ENCODE measurements at regions not wholly inside any gene's neighbourhood (a gene's known extent, or its start where the extent isn't known, plus 50 kb on each side); places are given as distances from the start of the nearest gene placed in this dataset.

- ATAC-seq (no peak), DNase-seq (no peak)
- ChIA-PET POLR2A (no interaction called here), CTCF (no interaction called here)
- Mint-ChIP-seq H3K4me3 (no peak overlapping the region), H3K4me1 (no peaks in the 10 kb centered on the region), H3K9me3 (peaks cover 0 to 5% (median 0%) of the 10 kb centered on the region in 11 donors), H3K27ac (no peak overlapping the region), H3K27me3 (peaks cover 5 to 41% (median 28%) of the 10 kb centered on the region in 5 donors), H3K36me3 (no peaks in the 10 kb centered on the region)
- no peaks in the 10 kb centered on the region for H3K27me3 ChIP-seq (ENCODE audit: control insufficient read depth in 2 of 2, insufficient read depth in 2 of 2, low read length in 2 of 2)
- H3K27ac ChIP-seq (ENCODE audit: low read depth, low read length) = no peak overlapping the region
- no peaks in the 10 kb centered on the region for H3K9me3 ChIP-seq (ENCODE audit: control insufficient read depth in 2 of 3, low read length in 3 of 3)
- H3K36me3 ChIP-seq (ENCODE audit: control insufficient read depth in 2 of 3, insufficient read depth in 3 of 3, low read length in 3 of 3) = no peaks in the 10 kb centered on the region
- H3K4me1 ChIP-seq (ENCODE audit: control insufficient read depth in 2 of 2, insufficient read depth in 2 of 2, low read length in 2 of 2) = no peaks in the 10 kb centered on the region
- no peak overlapping the region for H3K4me3 ChIP-seq (ENCODE audit: low read length)
- intact Hi-C loops (cut with micrococcal nuclease) = no loop called here
These were observed 237.3 kb downstream of the DRD1 start for GRCh38 chr5:175206669-175207068.

GRCh38 chr5:175202463-175203068, 241.4 kb downstream of the DRD1 start:
- POLR2A ChIA-PET = no interaction called here
- H3K27me3 Mint-ChIP-seq = peaks cover 7 to 28% (median 19%) of the 10 kb centered on the region in 5 donors
- H3K4me1 ChIP-seq (ENCODE audit: control insufficient read depth in 2 of 2, insufficient read depth in 2 of 2, low read length in 2 of 2) = no peaks in the 10 kb centered on the region

DNA sequence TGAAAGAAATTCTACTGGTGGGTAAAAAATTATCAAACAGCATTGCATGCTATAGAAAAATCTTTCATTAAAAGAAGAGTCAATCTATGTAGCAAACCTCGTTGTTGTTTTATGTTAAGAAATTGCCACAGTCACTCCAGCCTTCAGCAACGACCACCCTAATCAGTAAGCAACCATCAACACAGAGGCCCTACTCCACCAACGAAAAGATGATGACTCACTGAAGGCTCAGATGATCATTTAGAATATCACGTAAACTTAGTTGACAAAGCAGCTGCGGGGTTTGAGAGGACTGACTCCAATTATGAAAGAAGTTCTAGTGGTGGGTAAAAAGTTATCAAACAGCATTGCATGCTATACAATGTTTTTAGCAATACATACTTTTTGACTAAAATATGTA, 242.6 kb downstream of the DRD1 start:
- no peak overlapping the region for H3K4me3 Mint-ChIP-seq
- POLR2A ChIA-PET = interaction anchor here (0.6 kb wide), 1 partner anchor 1583 kb away, joined by 3 read pairs; no protein-coding TSS in a partner anchor
- no peaks in the 10 kb centered on the region for H3K36me3 Mint-ChIP-seq
- no peak overlapping the region for H3K4me3 ChIP-seq (ENCODE audit: low read length)
- H3K27ac Mint-ChIP-seq = no peak overlapping the region
- H3K36me3 ChIP-seq (ENCODE audit: control insufficient read depth in 2 of 3, insufficient read depth in 3 of 3, low read length in 3 of 3) = no peaks in the 10 kb centered on the region
- H3K4me1 ChIP-seq (ENCODE audit: control insufficient read depth in 2 of 2, insufficient read depth in 2 of 2, low read length in 2 of 2) = no peaks in the 10 kb centered on the region
- ATAC-seq (no peak), DNase-seq (no peak)
- intact Hi-C loops (cut with micrococcal nuclease) = no loop called here
- no peak overlapping the region for H3K27ac ChIP-seq (ENCODE audit: low read depth, low read length)
- H3K4me1 Mint-ChIP-seq = peaks cover 0 to 6% (median 0%) of the 10 kb centered on the region in 7 donors
- peaks cover 0 to 2% (median 0%) of the 10 kb centered on the region in 11 donors for H3K9me3 Mint-ChIP-seq
- CTCF ChIA-PET = no interaction called here
- peaks cover 7 to 29% (median 13%) of the 10 kb centered on the region in 5 donors for H3K27me3 Mint-ChIP-seq
- no peaks in the 10 kb centered on the region for H3K27me3 ChIP-seq (ENCODE audit: control insufficient read depth in 2 of 2, insufficient read depth in 2 of 2, low read length in 2 of 2)
- H3K9me3 ChIP-seq (ENCODE audit: control insufficient read depth in 2 of 3, low read length in 3 of 3) = no peaks in the 10 kb centered on the region

More at GRCh38 chr5:175202463-175203068, 241.4 kb downstream of the DRD1 start:
- CTCF ChIA-PET = no interaction called here
- no peak overlapping the region for H3K4me3 ChIP-seq (ENCODE audit: low read length)
- Mint-ChIP-seq H3K4me1 (peaks cover 0 to 4% (median 0%) of the 10 kb centered on the region in 7 donors), H3K9me3 (peaks cover 0 to 2% (median 0%) of the 10 kb centered on the region in 11 donors), H3K4me3 (no peak overlapping the region), H3K36me3 (no peaks in the 10 kb centered on the region), H3K27ac (no peak overlapping the region)
- H3K9me3 ChIP-seq (ENCODE audit: control insufficient read depth in 2 of 3, low read length in 3 of 3) = no peaks in the 10 kb centered on the region
- intact Hi-C loops (cut with micrococcal nuclease) = no loop called here
- no peak for ATAC-seq
- H3K27ac ChIP-seq (ENCODE audit: low read depth, low read length) = no peak overlapping the region
- no peak for DNase-seq
- H3K27me3 ChIP-seq (ENCODE audit: control insufficient read depth in 2 of 2, insufficient read depth in 2 of 2, low read length in 2 of 2) = no peaks in the 10 kb centered on the region
- no peaks in the 10 kb centered on the region for H3K36me3 ChIP-seq (ENCODE audit: control insufficient read depth in 2 of 3, insufficient read depth in 3 of 3, low read length in 3 of 3)

- DNase-seq (no peak), ATAC-seq (no peak)
- Mint-ChIP-seq H3K4me1 (peaks cover 0 to 6% (median 0%) of the 10 kb centered on the region in 7 donors), H3K36me3 (no peaks in the 10 kb centered on the region), H3K27me3 (peaks cover 0 to 20% (median 6%) of the 10 kb centered on the region in 5 donors), H3K9me3 (peaks cover 0 to 5% (median 0%) of the 10 kb centered on the region in 11 donors), H3K4me3 (no peak overlapping the region), H3K27ac (no peak overlapping the region)
- POLR2A ChIA-PET = no interaction called here
- intact Hi-C loops (cut with micrococcal nuclease) = no loop called here
- Histone ChIP-seq H3K27ac (ENCODE audit: low read depth, low read length) (no peak overlapping the region), H3K4me1 (ENCODE audit: control insufficient read depth in 2 of 2, insufficient read depth in 2 of 2, low read length in 2 of 2) (no peaks in the 10 kb centered on the region), H3K36me3 (ENCODE audit: control insufficient read depth in 2 of 3, insufficient read depth in 3 of 3, low read length in 3 of 3) (no peaks in the 10 kb centered on the region), H3K4me3 (ENCODE audit: low read length) (no peak overlapping the region), H3K9me3 (ENCODE audit: control insufficient read depth in 2 of 3, low read length in 3 of 3) (no peaks in the 10 kb centered on the region), H3K27me3 (ENCODE audit: control insufficient read depth in 2 of 2, insufficient read depth in 2 of 2, low read length in 2 of 2) (no peaks in the 10 kb centered on the region)
- CTCF ChIA-PET = interaction anchor here (0.6 kb wide), 1 partner anchor 534 kb away, joined by 3 read pairs; no protein-coding TSS in a partner anchor
These were observed 248.0 kb downstream of the DRD1 start for GRCh38 chr5:175195698-175196656.

DNA sequence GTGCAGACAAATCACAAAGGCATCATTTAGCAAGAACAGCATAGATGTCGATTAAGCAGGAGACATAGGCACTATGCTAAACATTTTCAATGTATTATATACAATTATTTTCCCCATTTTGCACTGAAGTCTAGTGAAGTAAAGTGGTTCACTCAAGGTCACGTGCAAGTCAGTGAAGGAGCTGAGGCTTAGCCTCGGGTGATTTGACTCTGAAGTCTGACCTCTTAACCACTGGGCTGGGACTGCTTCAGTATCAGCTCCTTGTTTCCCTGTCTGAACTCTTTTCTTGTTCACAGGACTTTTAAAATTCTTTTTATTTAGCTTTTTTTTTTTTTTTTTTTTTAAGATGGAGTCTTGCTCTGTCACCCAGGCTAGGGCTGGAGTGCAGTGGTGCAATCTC, 262.7 kb downstream of the DRD1 start:
- Histone ChIP-seq H3K27ac (ENCODE audit: low read depth, low read length) (no peak overlapping the region), H3K4me1 (ENCODE audit: control insufficient read depth in 2 of 2, insufficient read depth in 2 of 2, low read length in 2 of 2) (no peaks in the 10 kb centered on the region), H3K9me3 (ENCODE audit: control insufficient read depth in 2 of 3, low read length in 3 of 3) (no peaks in the 10 kb centered on the region), H3K4me3 (ENCODE audit: low read length) (no peak overlapping the region), H3K36me3 (ENCODE audit: control insufficient read depth in 2 of 3, insufficient read depth in 3 of 3, low read length in 3 of 3) (no peaks in the 10 kb centered on the region), H3K27me3 (ENCODE audit: control insufficient read depth in 2 of 2, insufficient read depth in 2 of 2, low read length in 2 of 2) (no peaks in the 10 kb centered on the region)
- H3K36me3 Mint-ChIP-seq = no peaks in the 10 kb centered on the region
- CTCF ChIA-PET = no interaction called here
- no peaks in the 10 kb centered on the region for H3K4me1 Mint-ChIP-seq
- POLR2A ChIA-PET = no interaction called here
- no peak overlapping the region for H3K4me3 Mint-ChIP-seq
- DNase-seq = no peak
- no peak overlapping the region for H3K27ac Mint-ChIP-seq
- no peak for ATAC-seq
- intact Hi-C loops (cut with micrococcal nuclease) = no loop called here
- H3K9me3 Mint-ChIP-seq = no peaks in the 10 kb centered on the region
- H3K27me3 Mint-ChIP-seq = peaks cover 3 to 17% (median 10%) of the 10 kb centered on the region in 5 donors

DNA sequence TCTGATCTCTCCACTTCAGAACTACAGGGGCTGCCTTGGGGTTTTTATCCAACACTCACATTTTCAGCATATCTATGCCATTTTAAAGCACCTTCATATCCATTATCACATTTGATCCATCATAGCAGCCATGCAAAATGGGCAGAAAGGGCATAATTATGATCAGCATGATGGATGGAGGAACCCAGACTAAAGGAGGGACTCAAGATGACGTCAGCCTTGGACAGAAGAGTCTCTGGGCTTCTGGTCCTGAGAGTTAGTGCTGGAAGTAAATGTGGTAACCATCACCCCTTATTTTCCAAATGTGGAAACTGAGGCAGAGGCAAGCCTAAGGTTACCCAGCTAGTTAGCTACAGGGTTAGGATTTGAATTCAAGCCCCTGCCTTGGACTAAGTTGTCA, 273.1 kb downstream of the DRD1 start:
- Histone ChIP-seq H3K27me3 (ENCODE audit: control insufficient read depth in 2 of 2, insufficient read depth in 2 of 2, low read length in 2 of 2) (no peaks in the 10 kb centered on the region), H3K9me3 (ENCODE audit: control insufficient read depth in 2 of 3, low read length in 3 of 3) (no peaks in the 10 kb centered on the region), H3K27ac (ENCODE audit: low read depth, low read length) (no peak overlapping the region), H3K36me3 (ENCODE audit: control insufficient read depth in 2 of 3, insufficient read depth in 3 of 3, low read length in 3 of 3) (no peaks in the 10 kb centered on the region), H3K4me1 (ENCODE audit: control insufficient read depth in 2 of 2, insufficient read depth in 2 of 2, low read length in 2 of 2) (no peaks in the 10 kb centered on the region), H3K4me3 (ENCODE audit: low read length) (no peak overlapping the region)
- intact Hi-C loops (cut with micrococcal nuclease) = no loop called here
- no peak for DNase-seq
- ChIA-PET CTCF (no interaction called here), POLR2A (no interaction called here)
- no peaks in the 10 kb centered on the region for H3K4me1 Mint-ChIP-seq
- no peak for ATAC-seq
- peaks cover 0 to 2% (median 0%) of the 10 kb centered on the region in 11 donors for H3K9me3 Mint-ChIP-seq
- H3K27me3 Mint-ChIP-seq = peaks cover 0 to 28% (median 11%) of the 10 kb centered on the region in 5 donors
- H3K4me3 Mint-ChIP-seq = no peak overlapping the region
- no peak overlapping the region for H3K27ac Mint-ChIP-seq
- H3K36me3 Mint-ChIP-seq = no peaks in the 10 kb centered on the region

All from naive thymus-derived CD4-positive, alpha-beta T cell (primary cell).